ENCODE measurements at regions not wholly inside any gene's neighbourhood (a gene's known extent, or its start where the extent isn't known, plus 50 kb on each side); places are given as distances from the start of the nearest gene placed in this dataset.

GRCh38 chr4:52273885-52274284 is 222.8 kb downstream of the SPATA18 start:
- TF ChIP-seq POLR2AphosphoS5 (IDR thresholded peaks at IDR 0.05; ENCODE audit: low read depth) (no peak), GABPA (IDR thresholded peaks at IDR 0.05; ENCODE audit: low read depth) (no peak)
- TF ChIP-seq, protein P1, sequence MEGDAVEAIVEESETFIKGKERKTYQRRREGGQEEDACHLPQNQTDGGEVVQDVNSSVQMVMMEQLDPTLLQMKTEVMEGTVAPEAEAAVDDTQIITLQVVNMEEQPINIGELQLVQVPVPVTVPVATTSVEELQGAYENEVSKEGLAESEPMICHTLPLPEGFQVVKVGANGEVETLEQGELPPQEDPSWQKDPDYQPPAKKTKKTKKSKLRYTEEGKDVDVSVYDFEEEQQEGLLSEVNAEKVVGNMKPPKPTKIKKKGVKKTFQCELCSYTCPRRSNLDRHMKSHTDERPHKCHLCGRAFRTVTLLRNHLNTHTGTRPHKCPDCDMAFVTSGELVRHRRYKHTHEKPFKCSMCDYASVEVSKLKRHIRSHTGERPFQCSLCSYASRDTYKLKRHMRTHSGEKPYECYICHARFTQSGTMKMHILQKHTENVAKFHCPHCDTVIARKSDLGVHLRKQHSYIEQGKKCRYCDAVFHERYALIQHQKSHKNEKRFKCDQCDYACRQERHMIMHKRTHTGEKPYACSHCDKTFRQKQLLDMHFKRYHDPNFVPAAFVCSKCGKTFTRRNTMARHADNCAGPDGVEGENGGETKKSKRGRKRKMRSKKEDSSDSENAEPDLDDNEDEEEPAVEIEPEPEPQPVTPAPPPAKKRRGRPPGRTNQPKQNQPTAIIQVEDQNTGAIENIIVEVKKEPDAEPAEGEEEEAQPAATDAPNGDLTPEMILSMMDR (IDR thresholded peaks at IDR 0.05; ENCODE audit: insufficient read depth, low read length), result no peak
